HG03520 (cell line): ENCODE measurements at regions not wholly inside any gene's neighbourhood (a gene's known extent, or its start where the extent isn't known, plus 50 kb on each side); places are given as distances from the start of the nearest gene placed in this dataset.
"Not testable (repeated sequence)": the region's sequence is repeated elsewhere in the genome, so short reads cannot be mapped to it uniquely, and the experiment has no call there.

Experiments
- ATAC-seq: cut with Tn5 transposase; IDR thresholded peaks from one replicate; pipeline ENCODE4 v1.9.1; 2021; ENCODE audit warnings: mild to moderate bottlenecking, moderate library complexity; ENCODE audit not compliant: unreplicated experiment

- ATAC-seq: not testable (repeated sequence)
Observed at GRCh38 chr17:21550031-21550430, 142.3 kb upstream of the KCNJ18 start.

DNA sequence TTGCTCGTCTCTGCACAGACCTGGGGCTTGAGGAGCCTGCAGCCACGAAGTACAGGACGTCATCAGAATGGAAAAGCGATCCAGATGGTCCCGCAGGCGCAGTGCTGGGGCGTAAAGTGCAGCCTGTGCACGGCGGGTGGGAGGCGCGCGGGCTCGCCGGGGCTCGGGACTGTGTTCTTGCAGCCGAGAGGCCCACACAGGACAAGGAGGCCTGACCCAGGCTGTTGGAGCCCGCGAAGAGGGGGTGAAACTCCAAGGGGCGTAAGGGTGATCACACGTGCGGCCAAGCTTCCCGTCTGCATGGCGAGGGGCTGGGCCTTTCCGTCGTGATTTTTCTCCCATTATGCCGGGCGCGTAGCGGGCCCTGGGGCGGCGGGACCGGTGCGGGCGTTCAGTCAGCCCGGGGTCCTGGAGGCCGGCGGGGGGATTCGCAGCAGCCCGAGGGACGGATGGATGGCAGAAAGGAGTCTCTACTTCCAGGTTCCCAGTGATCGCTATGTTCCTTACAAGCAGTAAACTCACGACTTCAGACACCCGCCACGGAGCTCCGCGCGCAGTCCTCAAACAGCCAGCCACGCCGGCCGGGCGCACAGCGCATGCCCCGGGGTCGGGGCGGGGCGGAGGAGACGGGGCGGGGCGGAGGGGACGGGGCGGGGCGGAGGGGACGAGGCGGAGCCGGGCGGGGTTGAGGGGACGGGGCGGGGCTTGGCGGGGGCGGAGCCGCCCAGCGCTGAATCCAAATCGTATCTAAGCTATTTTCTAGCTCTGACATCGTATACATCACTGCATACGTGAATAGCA lies 141.0 kb upstream of the KCNJ18 start:
- peak; percentile 79 for ATAC-seq

DNA sequence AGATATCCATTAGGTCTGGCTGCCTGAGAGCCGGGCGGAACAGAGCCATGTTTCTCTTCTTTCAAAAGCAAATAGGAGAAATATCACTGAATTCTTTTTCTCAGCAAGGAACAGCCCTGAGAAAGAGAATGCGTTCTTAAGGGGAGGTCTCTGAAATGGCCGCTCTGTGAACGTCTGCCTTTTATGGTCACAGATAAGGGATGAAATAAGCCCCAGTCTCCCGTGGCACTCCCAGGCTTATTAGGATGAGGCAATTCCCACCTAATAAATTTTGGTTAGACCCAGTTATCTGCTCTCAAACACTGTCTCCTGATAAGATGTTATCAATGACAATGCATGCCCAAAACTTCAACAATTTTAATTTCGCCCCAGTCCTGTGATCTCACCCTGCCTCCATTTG lies 133.4 kb upstream of the KCNJ18 start:
- not testable (repeated sequence) for ATAC-seq

- ATAC-seq: no peak
Observed at GRCh38 chr17:21564262-21564661, 128.1 kb upstream of the KCNJ18 start.

DNA sequence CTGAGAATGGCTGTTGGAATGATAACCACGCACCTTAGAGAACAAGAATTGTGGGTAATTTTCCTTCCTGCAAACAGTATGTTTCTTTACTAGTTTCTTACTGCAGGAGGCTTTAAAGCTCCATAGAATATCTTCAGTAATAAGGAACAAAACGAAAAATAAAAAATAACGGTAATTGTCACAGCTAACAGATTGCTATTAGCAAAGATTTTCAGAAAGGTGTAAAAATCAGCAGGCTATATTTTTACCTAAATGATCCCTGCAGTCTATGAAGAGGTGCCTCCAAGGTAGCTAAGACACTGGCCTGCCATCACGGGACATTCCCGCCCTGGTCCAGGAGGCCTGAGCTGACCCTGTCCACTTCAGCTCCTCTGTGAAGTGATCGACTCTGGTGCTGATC lies 127.6 kb upstream of the KCNJ18 start:
- ATAC-seq: not testable (repeated sequence)

DNA sequence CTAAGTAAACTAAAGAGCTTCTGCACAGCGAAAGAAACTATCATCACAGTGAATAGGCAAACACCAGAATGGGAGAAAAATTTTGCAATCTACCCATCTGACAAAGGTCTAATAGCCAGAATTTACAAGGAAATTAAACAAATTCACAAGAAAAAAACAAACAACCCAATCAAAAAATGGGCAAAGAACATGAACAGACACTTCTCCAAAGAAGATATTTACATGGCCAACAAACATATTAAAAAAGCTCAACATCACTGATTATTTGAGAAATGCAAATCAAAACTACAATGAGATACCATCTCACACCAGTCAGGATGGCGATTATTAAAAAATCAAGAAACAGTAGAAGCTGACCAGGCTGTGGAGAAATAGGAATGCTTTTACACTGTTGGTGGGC lies 121.9 kb upstream of the KCNJ18 start:
- ATAC-seq: not testable (repeated sequence)

DNA sequence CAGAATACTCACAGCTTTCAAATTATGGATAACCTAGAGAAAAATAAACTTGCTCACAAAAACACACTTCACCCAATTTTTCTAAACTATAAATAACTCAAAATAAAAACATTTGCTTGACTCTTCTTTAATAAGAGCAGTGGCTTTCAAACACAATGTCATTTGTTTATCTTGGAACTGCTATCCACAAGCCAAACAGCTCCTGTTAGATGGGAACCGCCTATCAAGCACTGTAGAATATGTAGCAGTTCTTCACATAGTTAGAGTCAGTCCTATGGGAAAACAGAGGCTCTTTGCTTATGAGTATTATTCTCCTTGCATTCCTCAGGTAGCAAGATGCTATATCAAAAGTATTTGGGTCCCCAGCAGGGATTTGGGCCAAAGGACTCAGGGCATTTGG lies 120.2 kb upstream of the KCNJ18 start:
- ATAC-seq: not testable (repeated sequence)

DNA sequence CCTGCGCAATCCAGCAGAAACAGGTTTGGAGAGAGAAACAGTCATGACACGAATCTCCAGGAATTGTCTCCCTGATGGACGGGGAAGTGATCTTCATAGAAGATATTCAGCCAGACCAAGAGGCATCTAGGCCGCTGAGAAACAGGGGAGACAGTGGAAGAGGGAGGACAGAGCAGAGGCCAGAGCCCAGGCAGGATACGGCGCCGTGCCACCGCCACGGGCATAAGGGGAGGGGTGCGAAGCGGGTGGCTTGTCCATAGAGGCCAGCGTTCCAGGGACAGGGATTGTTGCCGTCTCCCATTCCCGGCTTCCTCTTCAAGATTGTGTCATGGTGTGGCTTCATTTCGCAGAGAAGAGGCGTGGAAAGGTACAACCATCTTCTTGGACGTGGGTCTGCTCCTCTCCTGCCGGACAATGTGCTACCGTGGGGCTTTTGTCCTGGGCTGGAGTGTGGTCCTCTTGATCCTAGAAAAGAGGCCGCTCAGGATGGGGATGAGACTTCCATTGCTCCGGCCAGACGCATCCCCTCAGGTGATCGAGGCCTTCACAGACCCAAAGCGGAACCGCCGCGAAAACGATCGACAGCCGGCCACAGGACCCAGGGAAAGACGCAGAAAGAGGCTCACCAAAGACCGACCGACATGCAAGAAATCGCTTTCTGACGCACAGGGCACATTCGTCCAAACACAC lies 118.9 kb upstream of the KCNJ18 start:
- not testable (repeated sequence) for ATAC-seq

DNA sequence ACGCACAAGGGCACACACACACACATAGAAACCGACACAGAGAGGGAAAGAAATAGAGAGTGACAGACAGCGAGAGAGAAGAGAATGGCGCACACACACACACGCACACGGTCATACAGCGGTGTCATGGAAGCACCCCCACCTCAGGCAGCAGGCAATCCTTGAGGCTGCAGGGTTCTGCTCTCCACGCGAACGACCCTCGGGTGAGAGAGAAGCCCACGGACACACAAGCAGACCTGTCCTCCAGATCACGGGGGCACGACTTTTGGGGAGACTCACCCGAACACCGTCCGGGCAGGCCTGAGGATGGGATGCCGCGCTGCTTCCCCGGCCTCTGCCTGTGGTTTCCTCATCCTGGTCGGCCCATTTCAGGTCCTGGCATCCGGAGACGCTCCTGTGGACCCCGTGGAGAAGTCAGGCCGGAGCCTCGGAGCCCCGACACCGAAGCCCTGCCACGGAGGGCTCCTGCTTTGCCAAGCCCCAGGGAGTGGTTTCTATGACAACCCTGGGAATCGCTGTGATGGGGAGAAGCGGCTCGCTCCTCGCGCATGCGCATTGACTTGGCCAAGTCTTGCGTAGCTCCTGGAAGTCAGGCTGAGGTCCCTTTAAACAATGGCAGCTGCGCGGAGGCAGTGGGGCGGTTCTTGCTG lies 118.2 kb upstream of the KCNJ18 start:
- ATAC-seq: no peak

DNA sequence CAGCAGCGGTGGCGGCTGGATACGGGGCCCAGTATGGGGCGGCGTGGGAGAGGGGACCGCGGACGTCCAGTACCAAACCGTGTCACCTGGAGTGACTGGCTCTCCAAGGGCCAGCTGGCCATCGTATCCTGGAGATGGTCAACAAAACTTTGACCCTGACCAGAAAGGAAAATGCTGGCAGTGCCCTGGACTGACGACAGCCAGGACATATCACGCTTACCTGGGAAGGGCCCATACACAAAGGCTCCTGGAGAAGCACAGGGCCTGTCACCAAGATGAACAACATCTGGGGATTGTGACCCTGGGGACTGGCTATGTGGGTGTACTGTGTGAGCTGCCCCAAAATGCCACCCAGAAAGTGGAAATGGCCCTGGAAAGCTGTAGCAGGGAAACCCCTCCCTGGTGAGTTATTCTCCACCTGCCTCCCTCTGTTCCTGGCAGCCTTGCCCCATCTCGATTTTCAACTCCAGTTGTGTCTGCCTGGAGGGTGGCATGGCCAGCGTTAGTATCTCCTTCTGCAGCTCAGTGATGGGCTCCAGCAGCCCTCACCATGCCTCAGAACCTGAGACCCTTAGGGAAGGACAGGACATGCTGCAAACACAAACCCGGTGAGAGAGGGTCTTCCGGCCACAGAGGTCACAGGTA lies 117.6 kb upstream of the KCNJ18 start:
- ATAC-seq: not testable (repeated sequence)

GRCh38 chr17:21578783-21579182 lies 113.5 kb upstream of the KCNJ18 start:
- ATAC-seq: not testable (repeated sequence)

DNA sequence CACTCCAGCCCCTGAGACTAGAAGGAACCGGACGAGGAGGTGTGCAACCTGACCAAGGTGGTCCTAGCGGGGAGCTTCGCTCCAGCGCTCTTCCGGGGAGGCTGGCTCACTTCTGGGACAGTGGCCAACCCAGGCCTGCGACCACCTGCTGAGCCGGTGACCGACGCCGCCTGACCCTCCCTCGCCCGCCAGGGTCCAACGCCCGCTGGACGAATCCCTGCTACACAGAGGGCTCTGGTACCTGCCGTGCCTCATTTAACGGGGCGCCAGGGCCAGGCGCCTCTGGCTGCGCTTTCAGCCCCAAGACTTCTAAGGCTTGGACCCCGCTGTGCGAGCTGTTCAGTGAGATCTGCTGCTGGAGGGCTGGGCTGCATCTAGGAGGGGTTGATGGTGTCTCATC lies 99.5 kb upstream of the KCNJ18 start:
- ATAC-seq: no peak

- not testable (repeated sequence) for ATAC-seq
Observed at GRCh38 chr17:21593452-21594105, 98.7 kb upstream of the KCNJ18 start.

- ATAC-seq: no peak
Observed at GRCh38 chr17:21595086-21595485, 97.2 kb upstream of the KCNJ18 start.

- ATAC-seq: no peak
Observed at GRCh38 chr17:21602176-21602575, 90.1 kb upstream of the KCNJ18 start.

DNA sequence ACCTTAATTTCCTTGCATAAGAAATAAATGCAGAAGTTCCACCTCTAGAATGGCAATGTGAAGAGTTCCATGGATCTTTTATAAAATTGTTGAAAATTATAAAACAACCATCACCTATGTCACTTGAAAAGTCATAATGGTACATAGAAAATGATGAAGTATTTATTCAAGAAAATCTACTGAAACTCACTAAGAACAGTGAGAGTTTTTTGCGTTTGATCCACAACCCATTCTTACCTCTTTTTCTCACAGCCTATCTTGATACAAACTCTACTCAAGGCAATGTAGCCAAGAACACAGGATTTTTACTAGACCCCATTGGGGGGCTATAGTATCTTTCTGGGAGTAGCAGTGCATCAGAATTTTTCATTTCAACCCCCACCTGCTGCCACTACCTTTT lies 89.0 kb upstream of the KCNJ18 start:
- ATAC-seq: not testable (repeated sequence)

GRCh38 chr17:21611443-21611842 lies 80.9 kb upstream of the KCNJ18 start:
- ATAC-seq: not testable (repeated sequence)

GRCh38 chr17:21612123-21613070 lies 79.9 kb upstream of the KCNJ18 start:
- ATAC-seq: not testable (repeated sequence)

GRCh38 chr17:21613071-21613429 lies 79.3 kb upstream of the KCNJ18 start:
- ATAC-seq: no peak

DNA sequence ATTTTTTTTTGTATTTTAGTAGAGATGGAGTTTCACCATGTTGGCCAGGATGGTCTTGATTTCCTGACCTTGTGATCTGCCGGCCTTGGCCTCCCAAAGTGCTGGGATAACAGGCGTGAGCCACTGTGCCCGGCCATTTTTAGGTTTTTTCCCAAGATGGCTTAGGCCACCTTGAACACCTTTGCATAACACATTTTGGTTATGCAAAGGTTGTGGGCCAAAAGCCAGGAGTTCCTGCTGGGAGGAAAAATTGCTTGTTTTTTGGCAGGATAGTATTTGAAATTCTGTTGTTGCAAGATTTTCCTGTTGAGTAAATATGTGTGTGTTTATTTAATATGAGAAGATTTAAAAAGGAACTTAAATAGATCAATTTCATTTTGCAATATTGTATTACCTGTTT lies 65.3 kb upstream of the KCNJ18 start:
- not testable (repeated sequence) for ATAC-seq
